AG09319 (cell line): ENCODE measurements at regions not wholly inside any gene's neighbourhood (a gene's known extent, or its start where the extent isn't known, plus 50 kb on each side); places are given as distances from the start of the nearest gene placed in this dataset.

Experiments
- DNase-seq: peaks from one replicate; pipeline ENCODE4 v3.0.0-alpha.2; 2010; ENCODE audit warnings: low read depth; ENCODE audit errors: extremely low read depth
- TF ChIP-seq, protein P1 (sequence below): IDR thresholded peaks from 2 replicates; pipeline ENCODE4 v1.5.1; 2011; ENCODE audit warnings: low read depth, mild to moderate bottlenecking, inconsistent platforms, low read length, moderate library complexity

DNA sequence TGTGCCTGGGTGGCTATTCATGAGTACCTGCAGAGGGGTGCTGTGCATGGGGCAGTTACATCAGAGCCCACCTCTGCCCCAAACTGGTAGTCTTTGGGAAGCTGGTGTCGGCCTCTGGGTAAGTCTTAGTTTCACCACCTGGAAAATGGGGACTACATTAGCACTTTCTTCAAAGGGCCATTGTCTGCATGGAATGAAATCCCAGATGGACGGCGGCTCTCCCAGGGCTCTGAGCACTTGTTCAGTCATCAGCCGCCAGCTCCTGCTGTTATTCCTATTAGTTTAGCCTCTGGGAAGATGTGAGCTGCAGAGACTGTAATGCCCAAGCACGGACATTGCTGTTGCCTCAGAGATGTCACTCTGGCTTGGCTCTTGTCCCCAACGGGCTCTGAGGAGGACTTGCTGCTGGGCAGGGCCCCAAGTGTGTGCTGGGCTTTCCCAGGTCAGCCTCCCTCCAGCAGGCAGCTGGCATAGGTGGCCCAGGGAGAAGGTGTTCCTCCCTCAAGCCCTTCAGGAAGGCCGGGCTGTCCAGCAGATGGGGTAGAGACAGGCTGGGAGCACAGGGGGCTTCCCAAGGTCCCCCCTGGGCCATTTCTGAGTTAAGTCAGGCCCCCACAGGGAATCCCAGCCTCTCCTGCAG is 268.3 kb downstream of the TFAP2C start:
- no peak for DNase-seq
- TF ChIP-seq, protein P1, sequence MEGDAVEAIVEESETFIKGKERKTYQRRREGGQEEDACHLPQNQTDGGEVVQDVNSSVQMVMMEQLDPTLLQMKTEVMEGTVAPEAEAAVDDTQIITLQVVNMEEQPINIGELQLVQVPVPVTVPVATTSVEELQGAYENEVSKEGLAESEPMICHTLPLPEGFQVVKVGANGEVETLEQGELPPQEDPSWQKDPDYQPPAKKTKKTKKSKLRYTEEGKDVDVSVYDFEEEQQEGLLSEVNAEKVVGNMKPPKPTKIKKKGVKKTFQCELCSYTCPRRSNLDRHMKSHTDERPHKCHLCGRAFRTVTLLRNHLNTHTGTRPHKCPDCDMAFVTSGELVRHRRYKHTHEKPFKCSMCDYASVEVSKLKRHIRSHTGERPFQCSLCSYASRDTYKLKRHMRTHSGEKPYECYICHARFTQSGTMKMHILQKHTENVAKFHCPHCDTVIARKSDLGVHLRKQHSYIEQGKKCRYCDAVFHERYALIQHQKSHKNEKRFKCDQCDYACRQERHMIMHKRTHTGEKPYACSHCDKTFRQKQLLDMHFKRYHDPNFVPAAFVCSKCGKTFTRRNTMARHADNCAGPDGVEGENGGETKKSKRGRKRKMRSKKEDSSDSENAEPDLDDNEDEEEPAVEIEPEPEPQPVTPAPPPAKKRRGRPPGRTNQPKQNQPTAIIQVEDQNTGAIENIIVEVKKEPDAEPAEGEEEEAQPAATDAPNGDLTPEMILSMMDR: no peak

DNA sequence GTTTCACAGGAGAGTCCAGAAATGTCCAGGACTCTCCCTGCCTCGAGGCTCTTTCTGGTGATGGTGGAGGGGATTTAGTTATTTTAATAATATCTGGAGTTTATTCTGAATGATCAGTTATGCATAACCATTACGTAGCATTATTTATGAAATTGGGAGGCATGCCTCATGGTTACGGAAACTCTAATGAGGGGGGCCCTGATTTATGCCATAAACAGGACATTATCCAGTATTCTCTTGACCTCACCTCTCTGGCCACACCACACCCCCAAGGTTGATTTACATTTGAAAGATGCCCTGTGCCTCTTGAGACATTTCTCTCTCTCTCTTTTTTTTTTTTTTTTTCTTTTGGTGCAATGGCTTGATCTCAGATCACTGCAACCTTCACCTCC is 268.8 kb downstream of the TFAP2C start:
- TF ChIP-seq, protein P1: no peak
- no peak for DNase-seq

DNA sequence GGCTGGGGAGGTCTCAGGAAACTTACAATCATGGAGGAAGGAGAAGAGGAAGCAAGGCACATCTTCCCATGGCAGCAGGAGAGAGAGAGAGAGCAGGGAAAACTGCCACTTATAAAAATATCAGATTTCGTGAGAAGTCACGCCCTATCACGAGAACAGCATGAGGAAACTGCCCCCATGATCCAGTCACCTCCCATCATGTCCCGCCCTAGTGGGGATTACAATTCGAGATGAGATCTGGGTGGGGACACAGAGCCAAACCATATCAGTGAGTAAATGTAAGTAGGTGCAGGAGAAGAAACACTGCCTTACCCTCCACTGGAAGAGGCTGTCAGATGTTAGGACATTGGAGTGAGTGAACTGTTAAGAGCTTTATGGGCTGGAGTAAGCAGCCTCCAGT is 270.4 kb downstream of the TFAP2C start:
- no peak for DNase-seq
- TF ChIP-seq, protein P1: no peak

GRCh38 chr20:56900252-56900651 is 271.1 kb downstream of the TFAP2C start:
- DNase-seq: no peak
- TF ChIP-seq, protein P1: no peak

DNA sequence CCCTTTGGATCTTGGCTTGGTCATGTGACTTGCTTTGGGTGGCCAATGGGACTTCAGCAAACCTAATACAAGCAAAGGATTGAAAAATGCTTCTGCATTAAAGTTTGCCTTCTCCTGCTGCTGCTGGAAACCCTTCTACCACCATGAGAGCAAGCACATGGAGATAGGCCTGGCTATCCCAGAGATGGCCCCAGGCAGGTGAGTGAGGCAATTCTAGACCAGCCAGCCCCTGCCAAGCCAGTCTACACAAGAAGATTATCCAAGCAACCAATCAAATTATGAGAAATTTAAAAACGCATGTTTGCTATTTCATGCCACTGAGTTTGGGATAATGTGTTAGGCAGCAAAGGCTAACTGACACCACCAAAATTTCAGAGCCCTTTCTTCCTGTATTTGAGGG is 274.3 kb downstream of the TFAP2C start:
- DNase-seq: no peak
- TF ChIP-seq, protein P1: no peak

GRCh38 chr20:56903858-56904257 is 274.8 kb downstream of the TFAP2C start:
- TF ChIP-seq, protein P1: no peak
- no peak for DNase-seq

GRCh38 chr20:56909918-56910714 is 281.0 kb downstream of the TFAP2C start:
- DNase-seq: no peak
- TF ChIP-seq, protein P1: no peak
